Fibroblast of the aortic adventitia (primary cell): ENCODE measurements at regions not wholly inside any gene's neighbourhood (a gene's known extent, or its start where the extent isn't known, plus 50 kb on each side); places are given as distances from the start of the nearest gene placed in this dataset.

Experiments
- DNase-seq: peaks from one replicate; pipeline ENCODE4 v3.0.0-alpha.2; 2010; ENCODE audit warnings: low read depth
- H3K4me3 ChIP-seq: 2 replicates; pipeline ENCODE4 v1.5.1; 2011; ENCODE audit warnings: low read depth, mild to moderate bottlenecking, control low read depth, low read length, moderate library complexity
- TF ChIP-seq, protein P1 (sequence below): IDR thresholded peaks from 2 replicates; pipeline ENCODE4 v1.5.1; 2011; ENCODE audit warnings: mild to moderate bottlenecking, low read length, control low read depth, inconsistent platforms; ENCODE audit not compliant: insufficient read depth

DNA sequence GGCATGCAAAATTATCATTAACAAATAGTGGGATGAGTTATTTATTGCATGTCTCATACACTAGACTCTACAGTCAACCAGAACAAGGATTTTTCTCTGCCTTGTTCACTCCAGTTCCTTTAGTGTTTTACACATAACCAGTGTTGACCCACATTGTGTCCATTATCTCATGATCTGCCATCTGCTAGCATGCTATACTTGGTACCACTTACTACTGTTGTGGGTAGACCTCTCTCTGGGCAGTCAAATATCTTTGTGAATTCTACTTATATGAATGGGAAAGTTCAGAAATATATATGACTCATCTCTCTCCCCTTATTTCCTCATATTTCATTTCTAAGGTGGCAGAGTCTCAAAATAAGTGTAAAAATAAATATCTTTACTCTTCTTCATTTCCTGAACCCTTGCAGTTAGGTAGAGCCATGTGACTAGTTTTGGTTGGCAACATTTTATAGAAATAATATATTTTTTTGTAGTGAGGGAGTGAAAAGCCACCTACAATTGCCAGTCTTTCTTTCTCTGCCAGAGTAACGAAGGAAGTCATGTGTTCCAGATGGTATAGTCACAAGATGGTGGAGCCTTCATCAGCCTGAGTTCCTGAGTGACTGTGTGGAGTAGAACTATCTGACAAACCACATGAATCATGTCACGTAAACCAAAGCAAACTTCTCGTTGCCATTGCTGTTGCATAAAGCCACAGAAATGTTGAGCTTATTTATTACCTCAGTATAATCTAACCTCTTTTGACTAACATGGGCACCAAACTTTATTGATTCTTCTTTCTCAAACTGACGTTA lies 704.0 kb downstream of the RNF144A start:
- TF ChIP-seq, protein P1, sequence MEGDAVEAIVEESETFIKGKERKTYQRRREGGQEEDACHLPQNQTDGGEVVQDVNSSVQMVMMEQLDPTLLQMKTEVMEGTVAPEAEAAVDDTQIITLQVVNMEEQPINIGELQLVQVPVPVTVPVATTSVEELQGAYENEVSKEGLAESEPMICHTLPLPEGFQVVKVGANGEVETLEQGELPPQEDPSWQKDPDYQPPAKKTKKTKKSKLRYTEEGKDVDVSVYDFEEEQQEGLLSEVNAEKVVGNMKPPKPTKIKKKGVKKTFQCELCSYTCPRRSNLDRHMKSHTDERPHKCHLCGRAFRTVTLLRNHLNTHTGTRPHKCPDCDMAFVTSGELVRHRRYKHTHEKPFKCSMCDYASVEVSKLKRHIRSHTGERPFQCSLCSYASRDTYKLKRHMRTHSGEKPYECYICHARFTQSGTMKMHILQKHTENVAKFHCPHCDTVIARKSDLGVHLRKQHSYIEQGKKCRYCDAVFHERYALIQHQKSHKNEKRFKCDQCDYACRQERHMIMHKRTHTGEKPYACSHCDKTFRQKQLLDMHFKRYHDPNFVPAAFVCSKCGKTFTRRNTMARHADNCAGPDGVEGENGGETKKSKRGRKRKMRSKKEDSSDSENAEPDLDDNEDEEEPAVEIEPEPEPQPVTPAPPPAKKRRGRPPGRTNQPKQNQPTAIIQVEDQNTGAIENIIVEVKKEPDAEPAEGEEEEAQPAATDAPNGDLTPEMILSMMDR: no peak
- DNase-seq: no peak

DNA sequence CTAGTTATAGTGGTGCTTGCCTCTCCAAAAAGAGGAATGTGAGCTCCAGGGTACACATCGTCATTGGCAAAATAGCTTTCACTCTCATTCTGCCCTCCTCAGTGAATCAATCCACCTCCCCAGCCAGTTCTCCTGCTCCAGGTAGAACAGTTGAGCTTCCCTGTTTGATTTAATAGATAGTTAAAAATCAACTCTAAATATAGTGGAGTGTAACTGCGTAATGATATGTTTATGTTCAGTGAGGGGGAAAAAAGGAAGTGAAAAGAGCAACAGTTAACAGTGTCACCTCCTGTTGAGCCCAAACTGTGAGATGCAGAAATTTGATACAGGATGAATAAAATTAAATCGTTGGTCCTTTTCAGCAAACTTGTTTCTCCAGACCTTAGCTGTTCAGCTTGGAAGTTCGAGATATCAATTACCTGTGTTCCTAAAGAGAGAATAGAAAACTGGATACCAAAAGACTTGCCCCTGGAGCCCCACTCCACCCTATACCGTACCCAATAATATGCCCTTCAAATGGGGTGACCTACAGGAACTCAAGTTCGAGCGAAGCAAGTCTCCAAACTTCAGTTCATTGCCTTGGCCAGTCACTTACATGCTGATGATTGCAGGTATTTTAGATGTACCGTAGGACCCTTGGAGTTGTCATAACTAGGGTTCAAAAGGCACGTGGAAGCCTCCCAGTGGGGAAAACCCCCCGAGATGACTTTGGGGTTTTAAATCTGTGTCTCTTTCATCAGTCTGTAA lies 708.4 kb downstream of the RNF144A start:
- TF ChIP-seq, protein P1: no peak
- DNase-seq: no peak

More for the DNA sequence above, 704.0 kb downstream of the RNF144A start:
- no peak overlapping the region for H3K4me3 ChIP-seq

GRCh38 chr2:7626139-7626537 lies 708.9 kb downstream of the RNF144A start:
- H3K4me3 ChIP-seq: no peak overlapping the region
- TF ChIP-seq, protein P1: no peak
- no peak for DNase-seq

More for the DNA sequence above, 708.4 kb downstream of the RNF144A start:
- H3K4me3 ChIP-seq: no peak overlapping the region

GRCh38 chr2:7627583-7627982 lies 710.4 kb downstream of the RNF144A start:
- TF ChIP-seq, protein P1: no peak
- DNase-seq: peak; percentile 4
- no peak overlapping the region for H3K4me3 ChIP-seq

DNA sequence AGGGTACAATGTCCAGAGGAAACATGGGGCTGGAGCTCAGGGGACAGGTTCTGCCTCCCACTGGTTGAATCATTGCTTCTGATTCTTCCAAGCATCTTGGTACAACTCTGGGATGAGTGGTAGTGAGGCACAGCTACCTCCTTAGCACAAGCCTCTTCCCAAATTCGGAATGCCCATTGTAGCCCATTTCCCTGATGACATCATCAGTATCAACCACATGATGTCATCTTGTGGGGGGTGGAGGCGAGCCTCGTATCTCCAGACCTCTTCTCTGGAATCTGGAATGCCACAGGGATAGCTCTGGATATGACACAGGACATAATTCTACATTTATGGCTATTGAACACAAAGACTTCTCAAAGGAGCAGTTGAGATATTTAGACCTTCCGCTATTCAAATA lies 715.2 kb downstream of the RNF144A start:
- no peak overlapping the region for H3K4me3 ChIP-seq
- TF ChIP-seq, protein P1: no peak
- no peak for DNase-seq

DNA sequence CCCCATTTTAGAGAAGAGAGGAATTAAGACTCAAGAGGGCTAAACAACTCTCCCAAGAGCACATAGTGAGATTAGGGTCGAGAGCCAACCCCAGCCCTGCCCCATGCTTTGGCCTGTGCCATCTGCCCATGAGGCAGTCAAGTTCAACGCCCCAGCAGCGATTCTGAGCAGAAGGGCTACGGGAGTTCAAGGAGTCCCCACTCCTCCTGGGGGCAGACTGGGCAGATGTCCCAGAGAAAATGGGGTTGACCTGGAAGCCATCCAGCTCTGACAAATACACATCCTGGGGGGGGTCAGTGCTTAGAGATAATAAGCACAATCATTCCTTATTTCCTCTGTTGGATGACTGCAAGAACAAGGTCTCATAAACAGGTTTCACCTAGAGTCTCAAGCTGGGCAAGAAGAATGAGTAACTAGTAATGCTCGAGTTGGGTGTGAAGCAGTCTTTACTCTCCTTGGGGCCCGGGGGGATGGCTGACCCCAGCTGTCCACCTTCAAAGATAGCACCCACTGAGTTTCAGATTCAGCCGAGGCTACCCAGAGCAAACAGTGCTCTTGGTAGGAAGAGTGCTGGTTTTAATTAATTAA lies 716.4 kb downstream of the RNF144A start:
- no peak for DNase-seq
- TF ChIP-seq, protein P1: no peak
- H3K4me3 ChIP-seq: no peak overlapping the region
